Renal pelvis (tissue), 1 donor: ENCODE measurements at regions not wholly inside any gene's neighbourhood (a gene's known extent, or its start where the extent isn't known, plus 50 kb on each side); places are given as distances from the start of the nearest gene placed in this dataset.

Experiments used
- DNase-seq: peaks from one replicate; pipeline ENCODE4 v3.0.0-alpha.2; 2013

- no peak for DNase-seq
Observed at GRCh38 chr1:201589186-201589585, 50.3 kb downstream of the NAV1 start.

GRCh38 chr1:201590474-201590873 is 51.5 kb downstream of the NAV1 start:
- no peak for DNase-seq

GRCh38 chr1:201591348-201591747 is 52.4 kb downstream of the NAV1 start:
- DNase-seq: no peak

DNA sequence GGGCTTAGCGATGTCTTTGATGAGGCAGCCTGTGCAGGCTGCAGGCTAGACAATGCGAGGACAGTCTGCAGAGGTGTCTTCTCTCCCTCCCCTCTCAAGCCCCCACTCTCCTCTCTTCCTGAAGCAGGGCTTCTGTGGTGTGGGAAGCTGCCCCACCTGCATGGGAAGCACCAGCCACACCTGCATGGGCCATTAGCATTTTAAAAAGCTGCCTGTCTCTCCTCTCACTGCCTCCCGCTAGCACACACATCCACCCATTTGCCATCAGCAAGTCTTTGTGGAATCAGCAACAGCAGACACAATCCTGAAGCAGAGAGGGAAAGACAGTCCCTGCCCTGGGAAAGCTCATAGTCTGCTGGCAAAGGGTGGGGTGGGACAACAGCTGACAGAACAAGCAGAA is 53.1 kb downstream of the NAV1 start:
- no peak for DNase-seq

GRCh38 chr1:201593200-201593921 is 54.4 kb downstream of the NAV1 start:
- no peak for DNase-seq

- DNase-seq: peak; percentile 62
Observed at GRCh38 chr1:201594575-201595245, 55.8 kb downstream of the NAV1 start.

GRCh38 chr1:201595381-201595780 is 56.5 kb downstream of the NAV1 start:
- DNase-seq: no peak

DNA sequence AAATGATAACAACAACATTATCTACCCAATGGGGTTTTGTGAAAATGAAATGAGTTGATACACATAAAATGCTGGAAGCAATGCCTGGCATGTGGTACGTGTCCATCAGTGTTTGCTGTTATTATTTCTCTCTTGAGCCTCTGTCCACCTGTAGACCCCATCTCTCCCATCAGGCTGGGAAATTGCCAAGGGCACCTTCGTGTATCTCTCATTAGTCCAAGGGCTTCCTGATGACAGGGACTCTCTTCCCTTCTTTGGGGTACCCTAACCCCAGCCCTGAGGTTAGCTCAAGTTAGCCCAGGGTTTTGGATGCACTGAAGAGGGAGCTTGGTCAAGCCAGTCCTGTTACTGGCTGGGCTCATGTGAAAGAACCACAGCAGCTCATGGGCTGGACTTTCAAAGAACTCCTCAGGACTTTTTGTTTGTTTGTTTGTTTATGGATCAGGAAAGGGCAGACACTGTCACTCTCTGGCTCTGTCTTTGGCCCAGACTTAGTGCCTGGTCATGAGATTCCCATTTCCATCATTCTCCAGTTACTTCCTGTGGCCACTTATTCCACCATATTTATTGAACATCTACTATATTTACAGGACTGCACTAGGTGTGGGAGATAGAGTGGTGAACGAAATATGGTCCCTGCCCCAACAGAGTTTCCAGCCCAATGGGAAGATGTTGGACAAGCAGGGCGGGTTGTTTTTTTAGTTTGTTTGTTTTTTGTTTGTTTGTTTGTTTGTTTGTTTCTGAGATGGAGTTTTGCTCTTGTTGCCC is 57.4 kb downstream of the NAV1 start:
- no peak for DNase-seq

GRCh38 chr1:201597551-201598230 is 58.8 kb downstream of the NAV1 start:
- DNase-seq: no peak

DNA sequence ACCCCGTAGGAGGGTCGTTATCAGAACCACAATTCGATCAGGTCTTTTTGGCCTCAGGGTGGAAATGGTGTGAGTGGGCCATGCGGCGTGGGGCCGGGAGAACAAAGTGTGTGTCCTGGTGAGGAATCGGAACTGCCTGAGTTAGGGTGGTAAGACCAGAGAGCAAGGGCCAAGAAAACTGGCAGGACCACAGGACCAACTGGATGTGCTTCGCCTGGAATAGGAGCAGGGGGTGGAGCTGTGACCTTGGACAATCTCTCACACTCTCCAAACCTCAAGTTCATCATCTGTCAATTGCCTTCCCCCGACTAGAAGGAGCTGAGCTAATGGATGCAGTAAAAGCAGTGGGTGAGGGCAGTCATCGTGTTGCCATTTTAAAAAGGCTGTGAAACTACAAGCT is 59.5 kb downstream of the NAV1 start:
- no peak for DNase-seq

DNA sequence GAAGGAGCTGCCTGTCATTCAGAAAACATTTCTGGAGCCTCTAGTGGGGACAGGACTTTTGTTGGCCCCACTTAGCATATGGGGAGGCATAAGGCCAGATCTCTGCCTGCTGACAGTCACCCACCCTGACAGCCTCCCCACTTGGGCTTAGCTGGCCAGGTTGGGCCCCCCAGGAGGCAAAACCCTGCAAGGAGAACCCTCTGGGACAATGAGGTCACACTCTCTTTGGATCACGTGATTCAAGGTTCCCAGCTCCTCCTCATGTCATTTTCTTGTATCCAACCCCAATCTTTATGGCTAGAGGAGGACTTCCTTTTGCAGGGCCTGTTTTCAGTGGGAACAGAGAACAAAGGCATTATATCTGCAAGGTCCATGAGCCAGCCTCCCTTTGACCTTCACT is 60.0 kb downstream of the NAV1 start:
- DNase-seq: no peak

GRCh38 chr1:201599548-201599947 is 60.6 kb downstream of the NAV1 start:
- no peak for DNase-seq

- no peak for DNase-seq
Observed at GRCh38 chr1:201602413-201603265, 63.7 kb downstream of the NAV1 start.

GRCh38 chr1:201603613-201604232 is 64.8 kb downstream of the NAV1 start:
- DNase-seq: no peak

- DNase-seq: no peak
Observed at GRCh38 chr1:201605385-201606010, 66.6 kb downstream of the NAV1 start.

GRCh38 chr1:201606096-201606495 is 67.2 kb downstream of the NAV1 start:
- no peak for DNase-seq

GRCh38 chr1:201606623-201607022 is 67.7 kb downstream of the NAV1 start:
- no peak for DNase-seq

GRCh38 chr1:201608635-201609395 is 69.9 kb downstream of the NAV1 start:
- DNase-seq: no peak

DNA sequence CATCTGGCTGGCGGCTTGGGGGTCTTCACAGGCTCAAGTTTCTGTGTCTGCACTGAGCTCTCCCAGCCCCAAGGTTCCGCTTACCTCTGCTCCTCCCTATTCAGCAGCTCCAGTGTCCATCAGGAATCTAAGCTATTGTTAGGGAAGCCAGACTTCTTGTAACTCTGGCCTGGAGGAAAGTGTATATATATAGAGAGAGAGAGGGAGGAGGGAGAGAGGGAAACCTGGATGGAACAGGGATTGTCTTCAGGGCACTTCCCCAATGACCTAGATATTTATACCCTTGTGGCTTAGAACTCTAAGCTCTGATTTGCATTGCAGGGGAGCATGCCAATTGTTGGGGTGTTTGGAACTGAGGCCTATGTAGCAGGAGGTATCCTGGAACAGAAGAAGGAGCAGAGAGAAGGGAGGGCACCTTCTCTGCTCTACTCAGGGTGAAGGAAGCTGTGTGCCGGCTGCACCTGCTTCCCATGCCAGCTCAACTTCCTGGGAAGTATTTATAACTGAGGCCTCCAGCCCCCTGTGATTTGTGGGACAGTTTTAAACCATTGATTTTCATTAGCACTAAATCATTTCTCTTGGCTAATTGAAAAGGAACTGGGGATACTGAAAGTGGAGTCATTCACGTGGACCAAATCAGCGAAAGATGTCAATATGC is 70.9 kb downstream of the NAV1 start:
- no peak for DNase-seq
